Suppressor macrophage (primary cell): ENCODE measurements at regions not wholly inside any gene's neighbourhood (a gene's known extent, or its start where the extent isn't known, plus 50 kb on each side); places are given as distances from the start of the nearest gene placed in this dataset.

Source experiments
- DNase-seq, 4 experiments: peaks; one replicate each; pipeline ENCODE4 v3.0.0-alpha.2; 2020 to 2022

DNA sequence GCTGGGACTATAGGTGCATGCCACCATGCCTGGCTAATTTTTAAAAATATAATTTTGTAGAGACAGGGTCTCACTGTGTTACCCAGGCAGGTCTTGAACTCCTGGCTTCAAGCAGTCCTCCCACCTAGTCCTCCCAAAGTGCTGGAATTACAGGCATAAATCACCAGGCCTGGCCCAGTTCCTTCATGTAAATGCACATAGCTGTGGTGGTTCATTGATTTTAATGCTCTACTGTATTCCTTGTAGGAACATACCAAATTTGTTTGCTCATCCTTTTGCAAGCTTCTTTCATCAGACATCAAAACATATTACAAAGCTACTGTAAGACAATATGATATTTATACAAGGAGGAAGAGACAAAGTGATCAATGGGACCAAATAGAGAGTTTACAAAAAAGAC is 237.5 kb upstream of the ESRRG start:
- DNase-seq = no peak

DNA sequence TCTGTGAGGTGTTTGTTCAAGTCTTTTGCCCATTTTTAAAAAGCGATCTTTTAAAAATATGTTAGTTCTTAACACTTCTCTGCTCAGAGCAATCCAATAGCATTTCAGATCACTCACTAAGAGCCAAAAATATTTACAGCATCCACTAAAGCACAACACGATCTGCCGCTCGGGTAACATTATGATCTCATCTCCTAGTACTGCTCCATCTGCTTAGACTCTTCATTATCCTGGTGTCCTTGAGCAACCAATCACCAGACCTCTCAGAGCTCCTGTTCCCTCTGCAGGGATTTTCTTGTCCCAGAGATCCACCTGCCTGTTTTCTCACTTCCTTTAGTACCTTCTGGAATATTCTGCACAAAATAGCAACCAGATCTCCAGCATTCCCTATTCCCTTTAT is 235.3 kb upstream of the ESRRG start:
- DNase-seq = no peak

DNA sequence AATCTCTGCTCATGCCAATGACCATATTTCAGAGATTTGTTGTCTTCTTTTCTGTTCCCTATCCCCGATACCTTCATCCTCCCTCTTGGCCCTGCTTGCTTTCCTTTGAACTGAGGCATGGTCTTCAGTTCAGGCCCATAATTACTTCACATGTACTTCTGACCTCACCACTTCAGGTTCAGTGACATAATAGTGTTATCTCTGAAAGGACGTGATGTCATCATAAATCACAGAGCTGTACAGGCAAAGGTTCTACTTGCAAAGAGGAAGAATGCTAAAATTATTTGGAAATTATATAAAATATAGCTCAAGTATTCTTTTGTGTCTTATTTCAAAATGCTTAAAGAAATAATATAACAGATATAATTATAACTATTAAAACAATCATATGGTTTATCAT is 230.3 kb upstream of the ESRRG start:
- no peak for DNase-seq

DNA sequence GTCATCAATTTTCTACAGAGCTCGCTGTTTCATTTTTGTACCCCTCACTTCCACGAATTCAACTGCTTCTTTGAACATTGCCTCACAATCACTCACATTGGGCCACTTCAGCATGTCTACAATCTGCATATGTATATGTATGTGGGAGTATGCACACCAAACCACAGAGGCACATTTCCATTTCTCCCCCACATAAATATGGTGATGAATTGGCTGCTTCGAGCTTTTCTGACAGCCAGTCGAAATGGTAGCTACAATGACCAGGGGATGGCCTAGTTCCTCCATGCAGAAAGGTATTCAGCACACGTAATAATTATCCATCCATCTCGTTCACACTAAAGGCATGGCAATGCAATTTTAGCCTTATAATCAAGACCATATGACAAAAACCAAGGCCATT is 229.6 kb upstream of the ESRRG start:
- no peak for DNase-seq

DNA sequence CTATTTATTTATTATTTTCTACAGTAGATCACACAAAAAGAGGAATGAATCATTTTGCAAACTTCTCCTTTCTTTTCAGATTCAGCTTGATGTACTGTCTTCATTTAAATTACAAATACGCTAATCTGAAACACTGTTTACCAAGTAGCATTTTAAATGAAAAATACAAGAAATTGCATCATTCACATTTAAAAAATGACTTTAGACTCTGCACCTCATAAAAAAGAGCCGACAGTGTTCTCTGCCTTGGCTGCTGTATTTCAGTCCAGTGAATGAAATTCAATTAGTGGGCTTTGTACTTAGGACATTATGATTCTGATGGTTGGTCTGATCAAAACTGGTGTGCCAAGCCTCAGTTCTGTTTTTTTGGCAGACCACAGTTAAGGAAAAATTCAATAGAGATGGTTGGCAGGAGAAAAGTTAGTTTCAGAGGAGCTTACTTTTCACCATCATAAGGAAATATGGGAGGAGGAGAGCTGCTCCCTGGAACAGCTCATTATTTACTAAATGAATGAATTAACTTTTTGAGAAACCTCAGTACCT is 222.4 kb upstream of the ESRRG start:
- DNase-seq = no peak

DNA sequence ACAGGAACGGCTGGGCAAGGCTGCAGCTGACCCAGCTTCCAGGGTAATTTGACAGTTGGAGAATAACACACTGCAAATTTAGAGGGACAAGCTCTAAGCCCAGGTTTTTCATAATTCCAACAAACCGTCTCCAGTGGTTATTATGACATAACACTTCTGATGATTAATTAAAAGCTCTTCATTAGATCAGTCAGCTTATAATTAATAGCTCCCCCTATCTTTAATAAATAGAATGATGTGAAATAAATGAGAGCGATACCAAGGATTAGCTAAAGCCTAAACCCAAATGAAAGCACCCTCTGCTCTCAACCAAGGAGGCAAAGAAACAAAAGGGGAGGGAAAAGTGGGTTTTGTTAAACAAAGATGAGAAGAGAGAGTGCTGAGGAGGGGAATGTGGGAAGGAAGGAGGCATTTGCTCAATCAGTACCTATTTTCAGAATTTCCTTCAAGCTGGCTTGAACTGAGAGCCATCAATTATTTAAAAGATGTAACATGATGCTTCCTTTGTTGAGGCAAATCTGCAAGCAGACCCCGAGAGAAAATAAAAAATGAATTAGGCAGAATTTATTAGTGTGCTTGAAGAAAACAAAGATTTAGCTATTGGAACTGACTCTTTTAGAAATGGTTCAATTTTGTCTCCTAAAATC is 221.8 kb upstream of the ESRRG start:
- DNase-seq = no peak

DNA sequence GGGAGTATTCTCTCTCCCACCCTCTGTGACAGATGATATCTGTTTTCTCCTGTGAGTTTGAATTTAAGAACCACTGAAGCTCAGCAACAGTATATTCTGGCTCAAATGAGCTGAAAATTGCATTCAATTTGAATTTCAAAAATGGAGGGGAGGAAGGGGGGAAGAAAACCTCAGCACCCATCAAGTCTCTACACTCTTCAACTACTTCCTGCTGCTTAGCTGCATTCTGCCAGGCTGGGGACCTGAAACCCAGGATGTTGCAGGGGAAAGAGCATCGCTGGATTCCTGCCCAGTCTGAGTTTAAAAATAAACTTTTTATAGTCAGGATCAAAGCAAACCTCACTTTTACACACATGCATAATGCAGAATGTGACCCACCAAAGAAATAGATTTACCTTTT is 214.3 kb upstream of the ESRRG start:
- DNase-seq = no peak

DNA sequence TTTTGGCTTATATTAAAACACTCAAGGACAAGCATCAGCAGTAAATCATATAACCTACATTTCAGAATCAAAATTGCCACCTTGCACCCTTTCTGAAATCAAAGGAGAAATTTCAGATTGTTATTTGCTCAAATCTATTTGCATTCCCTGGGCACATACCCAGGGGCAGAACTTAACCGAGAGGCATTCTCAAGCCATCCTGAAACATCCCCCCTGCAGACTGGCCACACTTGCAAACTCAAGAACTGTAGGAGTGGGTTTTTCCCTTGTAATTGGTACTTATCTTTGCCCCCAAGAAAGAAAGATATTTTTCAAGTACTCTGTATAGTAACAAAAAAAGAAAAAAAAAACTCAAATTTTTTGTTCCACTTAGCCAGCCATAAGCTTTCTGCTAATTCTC is 213.6 kb upstream of the ESRRG start:
- DNase-seq = no peak

DNA sequence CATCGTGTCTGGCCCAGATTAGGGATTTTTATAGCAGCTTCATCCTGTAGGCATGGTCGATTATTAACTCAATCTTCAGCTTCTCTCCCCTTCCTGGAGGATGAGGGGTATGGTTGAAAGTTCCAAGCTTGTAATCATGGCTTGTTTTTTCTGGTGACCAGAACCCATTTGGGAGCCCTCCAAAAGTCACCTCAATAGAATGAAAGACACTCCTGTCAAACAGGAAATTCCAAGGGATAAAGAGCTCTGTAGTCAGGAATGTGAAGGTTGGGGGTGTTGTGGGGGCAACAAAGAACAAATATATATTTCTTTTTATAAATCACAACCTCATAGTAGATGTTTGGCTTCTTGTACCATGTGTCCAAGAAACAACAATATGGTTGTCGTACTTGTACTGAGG is 212.7 kb upstream of the ESRRG start:
- no peak for DNase-seq

DNA sequence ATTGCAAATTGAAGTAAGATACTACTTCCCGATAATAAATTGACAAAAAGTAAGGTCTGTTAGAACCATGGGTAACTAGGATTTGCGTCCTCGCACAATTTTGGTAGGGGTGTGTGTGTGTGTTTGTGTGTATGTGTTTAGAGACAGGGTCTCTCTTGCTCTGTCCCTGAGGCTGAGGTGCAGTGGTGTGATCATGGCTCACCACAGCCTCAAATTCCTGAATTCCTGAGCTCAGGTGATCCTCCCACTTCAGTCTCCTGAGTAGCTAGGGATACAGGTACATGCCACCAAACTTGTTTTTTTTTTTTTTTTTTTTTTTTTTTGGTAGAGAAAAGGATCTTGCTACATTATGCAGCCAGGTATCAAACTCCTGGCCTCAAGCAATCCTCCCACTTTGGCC is 209.2 kb upstream of the ESRRG start:
- no peak for DNase-seq

DNA sequence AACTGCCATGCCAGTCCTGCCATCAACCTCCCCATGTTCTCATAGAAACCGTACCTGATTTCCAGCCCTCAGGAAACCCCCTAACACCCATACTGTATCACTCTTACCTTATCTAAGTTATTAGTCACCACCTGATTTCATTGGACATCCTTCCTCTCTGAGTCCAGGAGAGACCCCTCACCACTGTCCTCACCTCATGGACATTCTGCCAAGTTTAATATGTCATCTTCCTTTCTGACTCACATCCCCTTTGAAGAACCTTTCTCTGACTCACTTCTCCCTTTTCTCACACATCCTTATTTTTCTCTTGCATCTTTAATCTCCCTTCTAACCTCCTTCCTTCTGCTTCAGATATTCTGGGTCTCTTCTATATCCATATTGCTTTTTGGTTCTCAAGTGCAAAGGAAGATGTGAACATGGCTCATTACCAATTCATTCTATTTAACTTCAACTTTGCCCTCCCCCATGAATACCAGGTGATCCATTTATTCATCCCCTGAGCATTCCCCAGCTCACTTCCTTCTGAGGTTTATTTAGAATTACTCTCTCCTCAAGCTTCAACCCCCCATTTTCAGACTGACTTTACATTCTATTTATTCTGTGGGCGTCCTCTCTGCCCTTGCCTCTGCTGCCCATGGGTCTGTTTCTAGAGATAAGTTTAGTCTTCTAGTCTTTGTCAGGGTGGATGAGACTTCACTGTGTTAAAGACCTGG is 206.8 kb upstream of the ESRRG start:
- no peak for DNase-seq

DNA sequence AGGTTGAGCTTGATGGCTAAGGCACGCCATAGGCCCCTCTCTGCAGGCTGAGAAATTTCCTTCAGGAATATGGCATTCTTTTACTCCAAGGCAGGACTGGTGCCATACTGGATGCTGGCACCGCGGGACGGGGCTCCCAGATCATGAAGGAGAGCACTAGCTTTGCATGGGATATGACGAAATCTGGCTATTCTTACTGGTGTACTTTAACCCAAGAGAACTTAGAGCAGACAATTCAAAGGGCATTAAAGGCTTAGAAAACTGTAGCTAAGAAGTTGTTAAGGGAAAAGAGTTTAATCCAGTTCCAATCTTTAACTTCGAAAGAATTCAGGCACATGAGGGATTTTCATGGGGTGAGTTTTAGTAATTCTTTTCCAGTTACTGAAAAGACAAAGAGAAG is 204.4 kb upstream of the ESRRG start:
- no peak for DNase-seq

DNA sequence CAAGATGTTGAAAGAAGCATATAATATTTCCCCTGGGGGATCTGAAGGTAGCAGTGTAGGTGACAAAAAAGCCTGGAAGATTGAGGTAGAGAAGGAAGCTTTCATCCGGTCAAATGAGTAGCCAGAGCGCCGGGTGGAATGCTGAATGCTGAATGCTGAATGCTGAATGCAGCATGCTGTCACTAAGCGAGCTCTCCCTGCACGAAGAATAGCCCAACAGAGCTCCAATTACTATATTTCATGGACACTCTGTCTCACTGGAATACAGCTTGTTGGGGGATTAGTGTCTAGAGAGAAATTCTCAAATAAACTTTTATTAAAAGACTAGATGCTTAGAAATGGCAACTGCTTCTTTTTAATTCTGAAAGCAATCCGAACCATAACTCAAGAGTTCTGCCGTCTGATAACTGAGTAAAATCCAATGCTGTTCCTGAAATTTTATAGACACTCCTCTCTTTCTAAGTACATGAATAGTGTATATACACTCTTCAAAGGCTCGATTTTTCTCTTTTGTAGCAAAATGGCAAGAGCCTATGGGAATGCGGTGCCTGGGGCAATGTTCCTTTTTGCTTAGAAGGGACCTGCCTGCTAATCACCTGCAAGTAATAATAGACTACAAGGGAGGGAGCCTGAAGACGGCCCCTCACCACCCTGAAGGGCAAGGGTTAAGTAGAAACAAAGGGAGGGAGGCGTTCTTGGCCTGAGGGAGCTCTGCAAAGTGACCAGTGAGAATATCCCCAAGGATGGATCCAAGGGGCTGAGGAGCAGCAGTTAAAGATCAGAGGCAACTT is 203.7 kb upstream of the ESRRG start:
- no peak for DNase-seq

DNA sequence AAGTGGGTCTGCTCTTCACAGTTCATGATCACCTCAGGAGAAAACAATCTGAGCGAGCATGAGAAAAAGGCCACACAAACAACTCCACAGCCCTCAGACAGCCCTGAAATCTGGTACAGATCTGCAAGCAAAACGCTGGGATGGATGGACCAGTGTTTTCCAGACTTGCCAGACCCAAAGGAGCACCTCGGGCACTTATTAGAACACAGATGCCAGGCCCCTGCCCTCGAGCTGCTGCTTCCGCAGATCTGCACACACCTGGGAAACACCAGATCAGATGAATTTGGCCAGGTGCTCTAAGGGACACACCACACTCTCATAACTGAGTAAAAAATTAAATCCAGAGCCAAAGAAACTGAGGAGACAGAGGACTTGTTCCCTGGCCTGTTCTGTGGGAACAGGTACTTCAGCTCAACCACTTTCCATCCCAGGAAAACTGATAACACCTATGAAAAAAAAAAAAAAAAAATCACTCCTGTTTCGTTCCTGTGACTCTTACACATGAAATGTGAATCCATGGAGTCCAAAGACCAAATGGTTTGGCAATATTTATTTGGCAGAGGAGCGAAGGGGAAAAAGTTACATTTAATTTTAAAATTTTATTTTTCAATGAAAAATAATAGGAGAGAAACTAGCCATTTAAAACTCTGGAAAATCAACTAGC is 202.9 kb upstream of the ESRRG start:
- DNase-seq = no peak

DNA sequence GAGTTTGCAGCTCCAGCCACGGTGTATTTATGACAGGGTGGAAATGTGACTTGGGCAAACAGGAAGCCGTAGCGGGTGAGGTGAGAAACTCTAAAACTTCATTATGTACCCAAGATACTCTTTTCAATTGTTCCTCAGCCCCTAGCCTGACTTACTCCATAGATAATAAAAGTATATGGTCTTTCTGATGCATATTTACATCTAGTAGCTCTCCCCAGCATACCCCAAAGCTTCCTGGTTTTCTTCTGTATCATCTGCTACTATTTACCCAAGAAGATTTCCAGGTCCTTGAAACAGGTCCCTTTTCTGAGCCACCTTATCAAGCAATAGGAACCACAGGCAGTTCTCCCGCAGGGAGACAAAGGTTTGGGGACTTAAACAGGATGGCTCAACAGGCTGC is 201.5 kb upstream of the ESRRG start:
- no peak for DNase-seq

DNA sequence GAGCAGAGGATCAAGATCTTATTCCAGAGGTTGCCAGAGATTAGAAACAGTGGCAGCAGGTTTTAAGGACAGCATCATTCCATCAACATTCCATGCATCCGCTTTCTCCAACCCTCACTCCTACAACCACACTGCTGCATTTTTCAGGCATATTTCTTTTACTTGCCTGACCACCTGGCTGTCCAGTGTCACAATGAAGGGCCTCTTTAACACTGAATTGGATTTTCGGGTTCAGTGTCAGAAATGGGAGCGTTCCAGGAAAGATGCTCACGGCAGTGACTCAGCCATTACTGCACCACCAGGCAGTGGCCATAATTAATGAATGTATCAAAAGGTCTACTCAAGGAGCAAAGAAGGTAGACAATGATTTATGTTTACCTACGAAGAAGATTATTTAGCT is 200.4 kb upstream of the ESRRG start:
- DNase-seq = no peak

DNA sequence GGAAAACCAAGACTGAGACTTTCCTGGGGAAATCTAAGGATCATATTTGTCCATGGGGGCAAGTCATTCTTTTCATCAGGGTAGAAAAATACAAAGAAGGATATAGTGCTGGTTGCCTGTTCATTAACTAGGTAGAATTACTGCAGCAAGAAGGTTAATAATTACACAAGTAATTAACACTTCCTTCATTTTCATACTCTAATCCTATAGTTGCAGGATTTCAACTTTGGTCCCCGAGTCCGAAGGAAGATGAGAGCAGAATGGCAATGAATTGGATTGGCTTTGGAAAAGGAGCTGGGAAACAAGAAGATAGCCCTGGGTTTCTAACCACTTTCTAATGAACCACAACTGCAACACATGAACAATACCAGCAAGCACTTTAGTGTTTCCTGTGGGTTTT is 199.2 kb upstream of the ESRRG start:
- DNase-seq = no peak

DNA sequence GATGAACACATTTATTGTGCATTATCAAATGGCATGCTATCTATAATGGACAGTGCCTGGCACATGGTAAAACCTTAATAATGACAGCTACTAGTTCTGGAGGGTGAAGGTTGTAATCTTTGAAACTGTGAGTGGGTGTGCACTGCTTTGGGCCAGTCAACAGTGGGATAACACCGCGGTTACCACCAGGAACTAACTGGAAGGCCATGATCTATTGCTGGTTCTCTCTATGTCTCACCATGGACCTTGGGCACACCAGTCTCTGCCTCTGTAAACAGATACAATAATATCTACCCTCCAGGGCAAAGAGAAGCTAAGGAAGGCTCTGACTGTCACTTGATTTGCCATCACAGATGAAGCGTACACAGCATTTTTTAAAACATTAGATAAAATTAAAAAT is 198.6 kb upstream of the ESRRG start:
- no peak for DNase-seq

DNA sequence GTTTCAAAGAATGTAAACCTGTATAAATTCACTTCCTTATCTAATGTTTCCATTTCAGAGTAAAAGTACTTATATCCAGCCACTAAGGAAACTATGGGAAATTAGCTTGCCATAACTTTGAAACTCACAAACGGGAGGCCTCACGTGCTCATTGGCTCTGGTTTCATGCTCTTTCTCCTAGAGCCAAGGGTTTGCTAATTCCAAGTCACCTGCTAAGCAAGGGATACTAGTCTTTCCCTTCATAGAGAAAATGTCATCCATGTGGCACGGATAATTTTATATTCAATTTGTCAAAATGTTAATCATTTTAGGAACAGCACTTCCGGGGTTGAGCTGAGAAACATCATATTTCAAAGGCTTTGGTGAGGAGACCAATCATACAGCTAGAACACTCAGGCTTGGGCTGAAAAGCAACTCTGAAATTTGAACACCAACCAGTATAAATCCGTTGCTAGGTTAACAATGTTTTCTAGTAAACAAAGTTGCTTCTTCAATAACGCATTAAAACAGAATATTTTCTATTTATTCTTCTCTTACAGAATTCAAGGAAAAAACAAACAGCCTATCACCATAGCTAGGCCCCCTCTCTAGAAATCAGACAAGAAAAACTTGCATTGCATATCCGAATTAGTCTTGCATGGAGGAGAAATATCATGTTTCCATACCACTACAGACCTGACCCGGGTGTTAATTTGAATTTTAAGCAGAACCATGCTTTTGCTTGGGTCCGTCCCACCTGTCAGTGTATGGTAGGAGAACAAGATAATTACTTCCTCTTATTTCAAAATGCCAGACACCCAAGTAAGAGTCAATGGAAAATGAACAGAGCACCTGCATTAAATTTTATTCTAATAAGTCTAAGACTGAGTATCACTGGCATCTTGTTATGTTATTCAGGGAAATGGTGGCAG is 196.1 kb upstream of the ESRRG start:
- no peak for DNase-seq

DNA sequence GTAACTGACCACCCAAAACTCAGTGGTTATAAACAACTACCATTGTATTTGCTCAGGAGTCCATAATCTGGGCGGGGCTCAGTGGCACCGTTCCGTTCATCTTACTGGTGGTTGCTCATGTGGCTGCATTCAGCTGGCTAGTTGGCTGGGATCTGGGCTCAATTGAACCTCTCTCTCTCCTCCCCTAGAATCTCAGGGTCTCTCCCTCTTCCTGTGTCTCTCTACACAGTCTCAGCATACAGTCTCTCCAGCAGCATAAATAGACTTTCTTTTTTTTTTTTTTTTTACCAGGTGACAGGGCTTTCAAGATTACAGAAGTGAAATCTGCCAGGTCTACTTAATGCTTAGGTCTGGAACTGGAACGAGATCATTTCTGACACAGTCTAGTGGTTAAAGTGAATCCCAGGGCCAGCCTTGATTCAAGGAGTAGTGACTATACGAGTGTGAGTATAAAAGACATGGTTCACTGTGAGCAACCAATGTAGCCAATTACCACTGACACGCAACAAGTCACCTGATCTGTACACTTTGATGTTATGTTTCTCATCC is 193.7 kb upstream of the ESRRG start:
- no peak for DNase-seq

DNA sequence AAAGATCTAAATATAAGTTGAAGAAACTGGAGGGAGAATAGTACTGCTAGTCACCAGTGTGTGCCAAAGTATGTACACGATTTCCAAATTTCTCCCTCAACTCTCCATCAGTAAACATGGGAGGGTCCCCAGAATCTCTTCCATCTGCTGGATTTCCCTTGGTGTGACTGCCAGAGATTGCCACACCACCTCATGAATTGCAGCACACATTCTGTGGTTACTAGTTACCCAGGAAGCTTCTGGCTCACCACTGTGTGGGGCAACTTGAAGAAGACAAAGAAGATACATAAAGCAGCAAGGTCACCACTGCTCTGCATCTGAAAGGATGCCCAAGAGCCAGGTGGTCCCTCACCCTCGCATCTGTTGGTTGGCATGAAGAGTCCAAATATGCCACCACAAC is 191.7 kb upstream of the ESRRG start:
- no peak for DNase-seq

DNA sequence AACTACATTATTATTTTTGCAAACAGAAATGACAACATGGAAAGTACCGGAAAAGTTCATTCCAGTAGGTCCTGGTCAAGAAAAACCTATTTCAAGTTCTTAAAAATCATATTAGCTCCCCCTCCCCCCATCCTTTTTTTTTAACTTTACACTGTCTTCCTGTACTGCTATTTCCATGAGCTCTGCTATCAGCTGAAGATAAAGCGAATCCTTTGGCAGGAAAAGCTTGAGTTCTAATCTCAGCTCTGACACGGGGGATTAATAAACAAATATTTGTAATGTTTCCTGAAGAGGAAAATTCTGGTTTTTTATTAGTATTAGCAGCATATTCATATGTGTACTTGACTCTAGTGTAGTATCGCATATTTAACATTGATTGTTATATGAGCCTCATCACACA is 190.7 kb upstream of the ESRRG start:
- no peak for DNase-seq
